ENCODE measurements at regions not wholly inside any gene's neighbourhood (a gene's known extent, or its start where the extent isn't known, plus 50 kb on each side); places are given as distances from the start of the nearest gene placed in this dataset.

- no peak for DNase-seq
- H3K23ac ChIP-seq (ENCODE audit: insufficient read length, low read depth, low read length) = no peak overlapping the region
- H4K5ac ChIP-seq (ENCODE audit: insufficient read length, low read depth, low read length) = no peak overlapping the region
- H3K79me1 ChIP-seq (ENCODE audit: insufficient read depth, low read depth, low read length, poor library complexity, severe bottlenecking) = no peaks in the 10 kb centered on the region
- H3K79me2 ChIP-seq (ENCODE audit: insufficient read depth, low read length) = no peaks in the 10 kb centered on the region
- H3K4me1 ChIP-seq (ENCODE audit: insufficient read depth, low read length) = no peaks in the 10 kb centered on the region; the same call in 1 of the 2 replicates
- H4K91ac ChIP-seq (ENCODE audit: insufficient read length, low read depth, low read length) = no peak overlapping the region
- H3K4me2 ChIP-seq (ENCODE audit: insufficient read depth, insufficient read length, low read length) = no peak overlapping the region
- no peak overlapping the region for H2BK15ac ChIP-seq (ENCODE audit: low read depth, low read length)
- no peak overlapping the region for H2BK12ac ChIP-seq (ENCODE audit: insufficient read length, low read depth, low read length)
- Mint-ChIP-seq H3K9me3 (no peaks in the 10 kb centered on the region), H3K27ac (no peak overlapping the region), H3K4me1 (peaks cover 12 to 14% of the 10 kb centered on the region in 2 experiments), H3K36me3 (ENCODE audit: insufficient read depth in 1 of 3, low read depth in 3 of 3) (no peaks in the 10 kb centered on the region), H3K27me3 (ENCODE audit: low read depth) (no peaks in the 10 kb centered on the region), H3K4me3 (no peak overlapping the region)
- no peak overlapping the region for H2BK5ac ChIP-seq (ENCODE audit: insufficient read length, low read length)
- no peak overlapping the region for H4K8ac ChIP-seq (replicated peaks; ENCODE audit: insufficient read length, low read depth, low read length)
- H3K56ac ChIP-seq (ENCODE audit: insufficient read length, low read depth, low read length) = no peak overlapping the region
- H3K9ac ChIP-seq (ENCODE audit: extremely low read depth, insufficient read length, low read length) = no peak overlapping the region
- H3K9me3 ChIP-seq (ENCODE audit: control insufficient read depth, low read depth, low read length) = no peaks in the 10 kb centered on the region
- no peaks in the 10 kb centered on the region for H4K20me1 ChIP-seq (ENCODE audit: control insufficient read depth, insufficient read depth, insufficient read length)
- H3K18ac ChIP-seq (ENCODE audit: insufficient read length, low read depth, low read length) = no peak overlapping the region
- H2BK20ac ChIP-seq (ENCODE audit: low read depth, low read length, poor library complexity, severe bottlenecking) = no peak overlapping the region
- H3K14ac ChIP-seq (ENCODE audit: insufficient read depth, low read length) = no peak overlapping the region
- no peaks in the 10 kb centered on the region for H3K27me3 ChIP-seq (ENCODE audit: insufficient read depth, low read length)
- no peak overlapping the region for H2AK5ac ChIP-seq (ENCODE audit: insufficient read length, low read length)
- H2AFZ ChIP-seq (ENCODE audit: low read length) = no peak overlapping the region
- H3K23me2 ChIP-seq (ENCODE audit: insufficient read length, low read depth, low read length, poor library complexity, severe bottlenecking) = no peaks in the 10 kb centered on the region
- no peak for TF ChIP-seq CTCF (conservative IDR thresholded peaks at IDR 0.05)
- no peak overlapping the region for H3T11ph ChIP-seq (ENCODE audit: low read length)
- no peak overlapping the region for H3K4ac ChIP-seq (ENCODE audit: low read depth, low read length)
- no peak overlapping the region for H2BK120ac ChIP-seq (ENCODE audit: low read depth, low read length, poor library complexity, severe bottlenecking)
- H3K27ac ChIP-seq (ENCODE audit: insufficient read length, low read depth, low read length) = no peak overlapping the region
- WGBS (ENCODE audit: extremely low coverage, insufficient read length, low lambda C conversion rate) = no CpG with 5 or more reads among the region's 4 CpGs
Observed at GRCh38 chr3:163556813-163557523, 1521.3 kb downstream of the SI start.
